GM18867 (cell line): ENCODE measurements at regions not wholly inside any gene's neighbourhood (a gene's known extent, or its start where the extent isn't known, plus 50 kb on each side); places are given as distances from the start of the nearest gene placed in this dataset.
"Not testable (repeated sequence)": the region's sequence is repeated elsewhere in the genome, so short reads cannot be mapped to it uniquely, and the experiment has no call there.

Source experiments
- ATAC-seq: cut with Tn5 transposase; IDR thresholded peaks from one replicate; pipeline ENCODE4 v1.9.1; 2021; ENCODE audit warnings: mild to moderate bottlenecking, moderate library complexity; ENCODE audit not compliant: unreplicated experiment

- no peak for ATAC-seq
Observed at GRCh38 chr18:75860166-75860565, 432.7 kb upstream of the SMIM21 start.

- no peak for ATAC-seq
Observed at GRCh38 chr18:75859533-75859932, 432.0 kb upstream of the SMIM21 start.

- no peak for ATAC-seq
Observed at GRCh38 chr18:75858754-75859153, 431.3 kb upstream of the SMIM21 start.

- ATAC-seq: no peak
Observed at GRCh38 chr18:75857558-75857957, 430.1 kb upstream of the SMIM21 start.

GRCh38 chr18:75854808-75855207 lies 427.3 kb upstream of the SMIM21 start:
- no peak for ATAC-seq

- ATAC-seq: no peak
Observed at GRCh38 chr18:75854174-75854573, 426.7 kb upstream of the SMIM21 start.

GRCh38 chr18:75846321-75846720 lies 418.8 kb upstream of the SMIM21 start:
- ATAC-seq: no peak

- ATAC-seq: no peak
Observed at GRCh38 chr18:75845413-75845812, 417.9 kb upstream of the SMIM21 start.

GRCh38 chr18:75844146-75844545 lies 416.6 kb upstream of the SMIM21 start:
- no peak for ATAC-seq

GRCh38 chr18:75840131-75840530 lies 412.6 kb upstream of the SMIM21 start:
- no peak for ATAC-seq

GRCh38 chr18:75839686-75840085 lies 412.2 kb upstream of the SMIM21 start:
- not testable (repeated sequence) for ATAC-seq

GRCh38 chr18:75839041-75839440 lies 411.5 kb upstream of the SMIM21 start:
- ATAC-seq: no peak

- no peak for ATAC-seq
Observed at GRCh38 chr18:75837316-75837715, 409.8 kb upstream of the SMIM21 start.

- ATAC-seq: no peak
Observed at GRCh38 chr18:75836516-75836915, 409.0 kb upstream of the SMIM21 start.

- ATAC-seq: no peak
Observed at GRCh38 chr18:75831960-75832359, 404.5 kb upstream of the SMIM21 start.

- ATAC-seq: no peak
Observed at GRCh38 chr18:75830828-75831227, 403.3 kb upstream of the SMIM21 start.

- no peak for ATAC-seq
Observed at GRCh38 chr18:75829091-75829490, 401.6 kb upstream of the SMIM21 start.

GRCh38 chr18:75828379-75828778 lies 400.9 kb upstream of the SMIM21 start:
- no peak for ATAC-seq

GRCh38 chr18:75827751-75828287 lies 400.3 kb upstream of the SMIM21 start:
- ATAC-seq: no peak

GRCh38 chr18:75824661-75825060 lies 397.2 kb upstream of the SMIM21 start:
- no peak for ATAC-seq

- no peak for ATAC-seq
Observed at GRCh38 chr18:75823471-75823870, 396.0 kb upstream of the SMIM21 start.

- ATAC-seq: no peak
Observed at GRCh38 chr18:75818383-75818782, 390.9 kb upstream of the SMIM21 start.

- no peak for ATAC-seq
Observed at GRCh38 chr18:75815767-75816166, 388.3 kb upstream of the SMIM21 start.

- ATAC-seq: no peak
Observed at GRCh38 chr18:75812761-75813160, 385.3 kb upstream of the SMIM21 start.
